SH-SY5Y (cell line): ENCODE measurements at regions not wholly inside any gene's neighbourhood (a gene's known extent, or its start where the extent isn't known, plus 50 kb on each side); places are given as distances from the start of the nearest gene placed in this dataset.

Experiments used
- GATA2 ChIP-seq: IDR thresholded peaks from 2 replicates; pipeline ENCODE4 v1.6.1; 2011; ENCODE audit warnings: mild to moderate bottlenecking, low read depth, low read length
- GATA3 ChIP-seq: IDR thresholded peaks from 2 replicates; pipeline ENCODE4 v1.6.1; 2011; ENCODE audit warnings: low read depth, mild to moderate bottlenecking, low read length, moderate library complexity

- no peak for TF ChIP-seq GATA3
- TF ChIP-seq GATA2, result no peak
Measured at GRCh38 chr14:26928019-26928418, 330.2 kb upstream of the NOVA1 start.
